GM23248 (cell line): ENCODE measurements at regions not wholly inside any gene's neighbourhood (a gene's known extent, or its start where the extent isn't known, plus 50 kb on each side); places are given as distances from the start of the nearest gene placed in this dataset.

ENCODE experiments used
- DNase-seq: peaks from one replicate; pipeline ENCODE4 v3.0.0-alpha.2; 2015
- H2AFZ ChIP-seq: fragments of 200-600 bp; sonication (generic); 2 replicates; pipeline ENCODE4 v1.6.1; 2016; ENCODE audit warnings: antibody characterized with exemption
- H3F3A ChIP-seq: fragments of 200-600 bp; sonication (generic); 2 replicates; pipeline ENCODE4 v1.6.1; 2016; ENCODE audit warnings: mild to moderate bottlenecking, antibody characterized with exemption, mixed run types; ENCODE audit not compliant: insufficient read depth
- H3K27ac ChIP-seq: fragments of 200-600 bp; sonication (generic); 2 replicates; pipeline ENCODE4 v1.5.1; 2016; ENCODE audit warnings: mild to moderate bottlenecking
- H3K27me3 ChIP-seq: fragments of 200-600 bp; sonication (generic); replicated peaks from 2 replicates; pipeline ENCODE4 v1.6.1; 2016; ENCODE audit warnings: mild to moderate bottlenecking; ENCODE audit not compliant: insufficient read depth
- H3K36me3 ChIP-seq: fragments of 200-600 bp; sonication (generic); 2 replicates; pipeline ENCODE4 v1.6.1; 2016; ENCODE audit warnings: low read depth, mild to moderate bottlenecking
- H3K4me1 ChIP-seq: fragments of 200-600 bp; sonication (generic); 2 replicates; pipeline ENCODE4 v1.6.1; 2016; ENCODE audit warnings: mild to moderate bottlenecking; ENCODE audit not compliant: insufficient read depth
- H3K4me2 ChIP-seq: fragments of 200-600 bp; sonication (generic); one replicate; pipeline ENCODE4 v1.6.1; 2016; ENCODE audit warnings: mild to moderate bottlenecking; ENCODE audit not compliant: unreplicated experiment
- H3K4me3 ChIP-seq: fragments of 200-600 bp; sonication (generic); 2 replicates; pipeline ENCODE4 v1.5.1; 2016; ENCODE audit warnings: mild to moderate bottlenecking
- H3K79me2 ChIP-seq: fragments of 200-600 bp; sonication (generic); 2 replicates; pipeline ENCODE4 v1.6.1; 2016; ENCODE audit warnings: mild to moderate bottlenecking; ENCODE audit not compliant: insufficient read depth
- H3K9ac ChIP-seq: fragments of 200-600 bp; sonication (generic); 2 replicates; pipeline ENCODE4 v1.6.1; 2016; ENCODE audit warnings: mild to moderate bottlenecking
- H3K9me2 ChIP-seq: fragments of 200-600 bp; sonication (generic); 2 replicates; pipeline ENCODE4 v1.6.1; 2016; ENCODE audit warnings: mixed run types, mild to moderate bottlenecking, moderate library complexity; ENCODE audit not compliant: insufficient read depth
- H3K9me3 ChIP-seq: fragments of 200-600 bp; sonication (generic); one replicate; pipeline ENCODE4 v1.6.1; 2017; ENCODE audit warnings: low read depth
- H4K20me1 ChIP-seq: fragments of 200-600 bp; sonication (generic); 2 replicates; pipeline ENCODE4 v1.6.0; 2016; ENCODE audit not compliant: insufficient read depth
- EZH2 ChIP-seq: fragments of 200-600 bp; sonication (generic); IDR thresholded peaks from 2 replicates; pipeline ENCODE4 v1.6.1; 2018; ENCODE audit warnings: antibody characterized with exemption, mild to moderate bottlenecking; ENCODE audit not compliant: insufficient read depth, poor library complexity, severe bottlenecking
- EZH2phosphoT487 ChIP-seq: fragments of 200-600 bp; sonication (generic); IDR thresholded peaks from 2 replicates; pipeline ENCODE4 v1.6.1; 2018; ENCODE audit warnings: antibody characterized with exemption, moderate library complexity, mild to moderate bottlenecking, low read depth; ENCODE audit not compliant: insufficient read depth
- WGBS, 2 experiments: methylation state at CpG; one replicate each; pipeline ENCODE4 v1.1.6; 2015 to 2017; ENCODE audit warnings: low lambda C conversion rate in 2 of 2, low coverage in 1 of 2; ENCODE audit errors: missing lambda C conversion rate in 2 of 2; 5-methylcytosine and 5-hydroxymethylcytosine counted together
- in situ Hi-C: fragments of 300-500 bp; cut with MboI; formaldehyde crosslinking; loops from 2 replicates; pipeline ENCODE4 v1.15.0; 2020

GRCh38 chr16:66205287-66206231 is 160.9 kb upstream of the CDH5 start:
- peak overlapping the region; percentile 33 for H3K4me2 ChIP-seq
- in situ Hi-C loops, result no loop called here
- peak; percentile 70 for DNase-seq
- H3K27ac ChIP-seq, result no peak overlapping the region
- H3F3A ChIP-seq, result peaks cover 23% of the 10 kb centered on the region
- H3K4me1 ChIP-seq, result peaks cover 24% of the 10 kb centered on the region
- H3K9ac ChIP-seq, result no peak overlapping the region
- H3K79me2 ChIP-seq, result no peaks in the 10 kb centered on the region
- no peak for TF ChIP-seq EZH2phosphoT487
- no peak for TF ChIP-seq EZH2
- no peak overlapping the region for H3K4me3 ChIP-seq
- no peaks in the 10 kb centered on the region for H3K27me3 ChIP-seq
- no peaks in the 10 kb centered on the region for H4K20me1 ChIP-seq
- no peaks in the 10 kb centered on the region for H3K36me3 ChIP-seq
- 69 to 78% methylated on average over 8 of the region's 8 CpGs for WGBS, 2 experiments
- no peak overlapping the region for H2AFZ ChIP-seq
- no peaks in the 10 kb centered on the region for H3K9me2 ChIP-seq
- no peaks in the 10 kb centered on the region for H3K9me3 ChIP-seq

DNA sequence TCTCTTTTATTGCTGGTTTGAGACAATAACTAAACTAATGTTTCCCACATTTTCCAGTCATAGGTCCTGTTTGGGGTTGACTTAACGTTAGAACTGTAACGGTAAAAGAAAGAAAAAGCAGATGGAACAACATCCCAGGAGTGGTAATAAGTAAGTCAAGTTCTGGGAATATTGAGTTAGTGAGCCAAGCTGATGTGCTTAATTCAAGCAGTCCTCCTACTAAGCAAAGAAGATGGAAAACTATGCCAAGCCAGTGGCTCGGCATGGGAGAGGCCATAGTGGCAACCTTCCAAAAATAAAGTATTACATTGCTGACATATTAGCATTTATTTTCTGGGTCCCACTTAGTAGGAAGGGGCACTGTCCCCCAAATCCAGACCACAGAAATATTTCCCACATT is 161.7 kb upstream of the CDH5 start:
- Histone ChIP-seq H3F3A (peaks cover 23% of the 10 kb centered on the region), H3K27me3 (no peaks in the 10 kb centered on the region), H3K79me2 (no peaks in the 10 kb centered on the region), H3K4me1 (peaks cover 24% of the 10 kb centered on the region), H3K4me2 (peak overlapping the region; percentile 33), H3K9ac (no peak overlapping the region), H3K9me2 (no peaks in the 10 kb centered on the region), H3K27ac (no peak overlapping the region), H3K9me3 (no peaks in the 10 kb centered on the region), H2AFZ (no peak overlapping the region), H3K4me3 (no peak overlapping the region), H4K20me1 (no peaks in the 10 kb centered on the region), H3K36me3 (no peaks in the 10 kb centered on the region)
- 21 to 31% methylated on average over 3 of the region's 3 CpGs for WGBS, 2 experiments
- peak; percentile 64 for DNase-seq
- TF ChIP-seq EZH2, result no peak
- TF ChIP-seq EZH2phosphoT487, result no peak
- in situ Hi-C loops, result no loop called here

GRCh38 chr16:66203476-66203875 is 163.0 kb upstream of the CDH5 start:
- no peaks in the 10 kb centered on the region for H3K9me2 ChIP-seq
- no peaks in the 10 kb centered on the region for H3K79me2 ChIP-seq
- WGBS, 2 experiments, result 93 to 97% methylated on average over 4 of the region's 4 CpGs
- no peaks in the 10 kb centered on the region for H3K36me3 ChIP-seq
- H3K9ac ChIP-seq, result no peak overlapping the region
- no peaks in the 10 kb centered on the region for H4K20me1 ChIP-seq
- no peak for TF ChIP-seq EZH2
- no peak for TF ChIP-seq EZH2phosphoT487
- H3K27ac ChIP-seq, result no peak overlapping the region
- peaks cover 23% of the 10 kb centered on the region for H3F3A ChIP-seq
- no peak overlapping the region for H3K4me2 ChIP-seq
- H3K4me1 ChIP-seq, result peaks cover 24% of the 10 kb centered on the region
- no peaks in the 10 kb centered on the region for H3K9me3 ChIP-seq
- in situ Hi-C loops, result no loop called here
- DNase-seq, result no peak
- H3K4me3 ChIP-seq, result no peak overlapping the region
- H2AFZ ChIP-seq, result no peak overlapping the region
- H3K27me3 ChIP-seq, result no peaks in the 10 kb centered on the region

GRCh38 chr16:66199189-66199588 is 167.3 kb upstream of the CDH5 start:
- H3K4me2 ChIP-seq, result no peak overlapping the region
- H3K36me3 ChIP-seq, result no peaks in the 10 kb centered on the region
- H2AFZ ChIP-seq, result no peak overlapping the region
- H3K4me3 ChIP-seq, result no peak overlapping the region
- TF ChIP-seq EZH2 (no peak), EZH2phosphoT487 (no peak)
- DNase-seq, result peak; percentile 37
- H3K9me3 ChIP-seq, result no peaks in the 10 kb centered on the region
- H3K79me2 ChIP-seq, result no peaks in the 10 kb centered on the region
- H3K9me2 ChIP-seq, result no peaks in the 10 kb centered on the region
- peaks cover 2% of the 10 kb centered on the region; the same call in 1 of the 2 replicates for H3K4me1 ChIP-seq
- no peaks in the 10 kb centered on the region for H3F3A ChIP-seq
- WGBS, 2 experiments, result 100% methylated on average over 1 of the region's 1 CpG
- in situ Hi-C loops, result no loop called here
- no peak overlapping the region for H3K9ac ChIP-seq
- H3K27me3 ChIP-seq, result no peaks in the 10 kb centered on the region
- no peaks in the 10 kb centered on the region for H4K20me1 ChIP-seq
- no peak overlapping the region for H3K27ac ChIP-seq
